Neural cell (in vitro differentiated cells): ENCODE measurements at regions not wholly inside any gene's neighbourhood (a gene's known extent, or its start where the extent isn't known, plus 50 kb on each side); places are given as distances from the start of the nearest gene placed in this dataset.

Experiments
- EP300 ChIP-seq: fragments of 450-650 bp; conservative IDR thresholded peaks from 2 replicates; pipeline ENCODE4 v1.6.1; 2014; ENCODE audit warnings: antibody characterized with exemption, mild to moderate bottlenecking, moderate library complexity; ENCODE audit not compliant: poor library complexity, severe bottlenecking
- REST ChIP-seq: IDR thresholded peaks from 2 replicates; pipeline ENCODE4 v1.6.1; 2012; ENCODE audit warnings: borderline replicate concordance
- TF ChIP-seq, protein P1 (sequence below): fragments of 450-650 bp; IDR thresholded peaks from 2 replicates; pipeline ENCODE4 v1.5.1; 2014; ENCODE audit warnings: antibody characterized with exemption, mild to moderate bottlenecking, moderate library complexity; ENCODE audit not compliant: poor library complexity, severe bottlenecking

DNA sequence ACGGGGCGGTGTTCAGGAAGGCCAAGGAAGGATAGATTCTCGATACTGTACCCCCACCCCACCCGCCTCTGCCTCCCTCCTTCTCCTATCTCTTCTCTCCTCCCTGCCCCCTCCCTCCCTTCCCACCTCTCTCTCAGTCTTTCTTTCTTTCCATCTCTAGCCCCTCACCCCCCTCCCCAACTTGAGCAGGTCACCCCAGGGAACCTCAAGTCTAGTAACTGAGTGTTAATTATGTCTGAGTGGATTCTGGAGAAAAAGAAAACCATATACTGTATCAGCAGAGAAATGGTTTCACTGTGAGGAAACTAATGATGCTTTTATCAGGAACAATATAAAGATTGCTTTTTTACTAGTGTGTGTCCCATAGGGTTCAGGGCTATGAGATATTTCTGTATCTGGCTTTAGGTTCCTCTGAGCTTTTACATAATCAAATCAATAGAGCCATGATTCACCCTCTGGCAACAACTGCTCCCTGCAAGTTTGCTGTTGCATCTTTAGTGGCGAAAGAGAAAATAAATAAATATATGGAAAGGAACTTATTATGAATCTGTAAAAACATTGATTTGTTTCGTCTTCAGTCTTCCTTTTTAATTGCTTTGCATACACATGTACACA is 639.7 kb downstream of the CCDC171 start:
- TF ChIP-seq, protein P1, sequence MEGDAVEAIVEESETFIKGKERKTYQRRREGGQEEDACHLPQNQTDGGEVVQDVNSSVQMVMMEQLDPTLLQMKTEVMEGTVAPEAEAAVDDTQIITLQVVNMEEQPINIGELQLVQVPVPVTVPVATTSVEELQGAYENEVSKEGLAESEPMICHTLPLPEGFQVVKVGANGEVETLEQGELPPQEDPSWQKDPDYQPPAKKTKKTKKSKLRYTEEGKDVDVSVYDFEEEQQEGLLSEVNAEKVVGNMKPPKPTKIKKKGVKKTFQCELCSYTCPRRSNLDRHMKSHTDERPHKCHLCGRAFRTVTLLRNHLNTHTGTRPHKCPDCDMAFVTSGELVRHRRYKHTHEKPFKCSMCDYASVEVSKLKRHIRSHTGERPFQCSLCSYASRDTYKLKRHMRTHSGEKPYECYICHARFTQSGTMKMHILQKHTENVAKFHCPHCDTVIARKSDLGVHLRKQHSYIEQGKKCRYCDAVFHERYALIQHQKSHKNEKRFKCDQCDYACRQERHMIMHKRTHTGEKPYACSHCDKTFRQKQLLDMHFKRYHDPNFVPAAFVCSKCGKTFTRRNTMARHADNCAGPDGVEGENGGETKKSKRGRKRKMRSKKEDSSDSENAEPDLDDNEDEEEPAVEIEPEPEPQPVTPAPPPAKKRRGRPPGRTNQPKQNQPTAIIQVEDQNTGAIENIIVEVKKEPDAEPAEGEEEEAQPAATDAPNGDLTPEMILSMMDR, result no peak
- TF ChIP-seq EP300 (no peak), REST (no peak)
